ENCODE measurements at regions not wholly inside any gene's neighbourhood (a gene's known extent, or its start where the extent isn't known, plus 50 kb on each side); places are given as distances from the start of the nearest gene placed in this dataset.
A peak's percentile ranks its signal among the peaks of the same experiment; 100 is the strongest.

DNA sequence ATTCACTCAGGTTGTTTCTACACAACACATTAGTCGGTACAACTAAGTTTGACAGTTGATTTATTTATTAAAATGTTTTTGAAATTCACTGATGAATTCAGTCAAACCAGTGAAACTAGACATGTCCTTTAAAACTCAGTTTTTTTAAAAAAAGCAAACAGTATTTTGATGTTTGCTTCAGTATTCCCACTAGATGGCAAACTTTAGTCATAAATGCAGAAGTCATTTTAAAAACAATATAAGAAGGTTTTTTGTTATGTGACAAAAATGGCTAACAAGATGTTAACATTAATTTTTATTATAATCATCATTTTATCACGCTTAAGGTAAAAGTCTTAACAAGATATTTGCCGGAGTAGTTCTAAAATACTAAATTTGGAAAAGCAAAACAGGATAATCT, 1337.8 kb upstream of the DIAPH2 start:
- Histone ChIP-seq H4K8ac (ENCODE audit: low read depth, low read length) (no peak overlapping the region), H3K14ac (ENCODE audit: low read length) (no peak overlapping the region), H4K12ac (ENCODE audit: low read depth, low read length) (no peak overlapping the region), H2AK5ac (ENCODE audit: low read length) (no peak overlapping the region), H3K9ac (ENCODE audit: low read length) (no peak overlapping the region), H3K27ac (ENCODE audit: low read depth, low read length) (no peak overlapping the region), H2BK12ac (ENCODE audit: low read length) (no peak overlapping the region), H3K4me3 (ENCODE audit: low read depth, low read length) (no peak overlapping the region), H3K27me3 (ENCODE audit: insufficient read depth, low read length) (no peaks in the 10 kb centered on the region), H3K36me3 (ENCODE audit: control insufficient read depth in 1 of 2, insufficient read depth in 2 of 2, low read length in 2 of 2) (no peaks in the 10 kb centered on the region), H2BK5ac (ENCODE audit: low read depth, low read length, poor library complexity) (no peak overlapping the region), H3K79me1 (ENCODE audit: low read length) (no peaks in the 10 kb centered on the region), H3K4ac (ENCODE audit: low read depth, low read length) (no peak overlapping the region), H3K4me1 (ENCODE audit: control insufficient read depth in 1 of 2, insufficient read depth in 2 of 2, low read length in 2 of 2) (no peaks in the 10 kb centered on the region), H3K23ac (ENCODE audit: low read length) (no peak overlapping the region), H2AFZ (ENCODE audit: insufficient read depth, low read length, poor library complexity) (no peak overlapping the region), H3K4me2 (ENCODE audit: low read length) (no peak overlapping the region), H3K9me3 (ENCODE audit: insufficient read depth, low read depth, low read length) (no peaks in the 10 kb centered on the region), H2BK120ac (ENCODE audit: insufficient read depth, low read length, poor library complexity) (no peak overlapping the region), H4K91ac (ENCODE audit: low read depth, low read length) (no peak overlapping the region), H3K79me2 (ENCODE audit: control insufficient read depth, insufficient read depth, low read length, poor library complexity) (no peaks in the 10 kb centered on the region), H3K18ac (ENCODE audit: low read length) (no peak overlapping the region)
- DNase-seq: peak in 1 of 2 donors; percentile 36
- no CpG with 5 or more reads among the region's 3 CpGs for WGBS (ENCODE audit: extremely low coverage, insufficient coverage, insufficient read length)

DNA sequence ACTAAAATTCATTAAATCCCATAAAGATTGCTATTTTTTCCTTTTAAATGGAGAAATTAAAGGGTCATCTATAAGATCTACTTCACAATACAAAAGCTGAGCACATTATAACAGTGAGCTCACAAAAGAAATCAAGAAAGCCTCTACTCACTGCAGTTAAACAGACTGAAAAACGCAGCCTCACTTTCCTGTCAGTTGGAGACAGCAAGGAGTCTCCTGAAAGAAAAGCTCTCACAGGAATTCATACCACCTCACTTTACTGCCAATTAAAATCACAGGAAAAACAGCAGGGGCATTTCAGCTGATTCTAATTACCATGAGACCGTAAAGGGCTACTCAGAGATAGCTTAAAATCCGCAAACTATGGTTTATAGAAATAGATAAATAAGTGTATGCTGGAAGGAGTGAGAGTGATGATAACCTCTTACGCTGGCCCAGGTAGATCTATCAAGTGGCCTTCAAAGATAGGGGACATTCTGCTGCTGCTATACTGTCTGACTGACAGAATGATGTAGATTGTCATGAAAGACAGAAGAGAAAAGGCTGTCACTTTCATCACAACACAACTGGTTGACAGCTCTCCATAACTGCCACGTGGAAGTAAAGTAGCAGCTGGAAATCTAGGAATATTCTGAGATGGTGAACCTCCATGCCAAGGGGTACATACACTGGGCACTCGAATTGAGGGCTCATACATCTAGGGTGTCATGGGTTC, 1333.7 kb upstream of the DIAPH2 start:
- no CpG with 5 or more reads among the region's 6 CpGs for WGBS (ENCODE audit: extremely low coverage, insufficient coverage, insufficient read length)

DNA sequence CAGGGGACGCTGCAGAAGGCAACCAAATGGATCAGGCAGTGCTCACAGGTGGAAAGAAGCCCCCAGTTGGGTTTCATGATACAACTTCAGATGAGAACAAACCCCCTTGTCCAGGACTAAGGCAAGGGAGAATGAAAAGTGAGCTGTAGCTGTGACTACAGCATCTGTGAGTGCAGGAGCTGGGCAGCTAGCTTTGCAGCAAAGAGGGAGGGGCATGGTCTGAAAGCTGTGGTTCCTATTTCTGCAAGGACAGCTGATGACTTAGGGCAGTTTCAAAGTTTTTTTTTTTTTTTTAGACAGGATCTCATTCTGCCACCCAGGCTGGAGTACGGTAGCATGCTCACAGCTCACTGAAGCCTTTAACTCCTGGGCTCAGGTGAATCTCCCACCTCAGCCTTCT, 1317.4 kb upstream of the DIAPH2 start:
- Histone ChIP-seq H3K4me2 (ENCODE audit: low read length) (no peak overlapping the region), H2AK5ac (ENCODE audit: low read length) (no peak overlapping the region), H3K36me3 (ENCODE audit: control insufficient read depth in 1 of 2, insufficient read depth in 2 of 2, low read length in 2 of 2) (no peaks in the 10 kb centered on the region), H2BK12ac (ENCODE audit: low read length) (no peak overlapping the region), H3K4me3 (ENCODE audit: low read depth, low read length) (no peak overlapping the region), H3K4me1 (ENCODE audit: control insufficient read depth in 1 of 2, insufficient read depth in 2 of 2, low read length in 2 of 2) (no peaks in the 10 kb centered on the region), H3K14ac (ENCODE audit: low read length) (no peak overlapping the region), H2AFZ (ENCODE audit: insufficient read depth, low read length, poor library complexity) (no peak overlapping the region), H4K8ac (ENCODE audit: low read depth, low read length) (no peak overlapping the region), H3K79me1 (ENCODE audit: low read length) (no peaks in the 10 kb centered on the region), H3K9ac (ENCODE audit: low read length) (no peak overlapping the region), H3K23ac (ENCODE audit: low read length) (no peak overlapping the region), H2BK5ac (ENCODE audit: low read depth, low read length, poor library complexity) (no peak overlapping the region), H3K4ac (ENCODE audit: low read depth, low read length) (no peak overlapping the region), H3K18ac (ENCODE audit: low read length) (no peak overlapping the region), H4K91ac (ENCODE audit: low read depth, low read length) (no peak overlapping the region), H2BK120ac (ENCODE audit: insufficient read depth, low read length, poor library complexity) (no peak overlapping the region), H3K9me3 (ENCODE audit: insufficient read depth, low read depth, low read length) (no peaks in the 10 kb centered on the region), H4K12ac (ENCODE audit: low read depth, low read length) (no peak overlapping the region), H3K27ac (ENCODE audit: low read depth, low read length) (no peak overlapping the region), H3K27me3 (ENCODE audit: insufficient read depth, low read length) (no peaks in the 10 kb centered on the region), H3K79me2 (ENCODE audit: control insufficient read depth, insufficient read depth, low read length, poor library complexity) (no peaks in the 10 kb centered on the region)
- no peak for DNase-seq
- WGBS (ENCODE audit: extremely low coverage, insufficient coverage, insufficient read length): no CpG with 5 or more reads among the region's 2 CpGs

More for the DNA sequence above, 1333.7 kb upstream of the DIAPH2 start:
- no peaks in the 10 kb centered on the region for H3K9me3 ChIP-seq (ENCODE audit: insufficient read depth, low read depth, low read length)
- H3K4me1 ChIP-seq (ENCODE audit: control insufficient read depth in 1 of 2, insufficient read depth in 2 of 2, low read length in 2 of 2): no peaks in the 10 kb centered on the region
- no peak overlapping the region for H3K18ac ChIP-seq (ENCODE audit: low read length)
- no peak overlapping the region for H2BK12ac ChIP-seq (ENCODE audit: low read length)
- H3K4me3 ChIP-seq (ENCODE audit: low read depth, low read length): no peak overlapping the region
- no peak overlapping the region for H4K12ac ChIP-seq (ENCODE audit: low read depth, low read length)
- H4K8ac ChIP-seq (ENCODE audit: low read depth, low read length): no peak overlapping the region
- no peaks in the 10 kb centered on the region for H3K79me1 ChIP-seq (ENCODE audit: low read length)
- no peak overlapping the region for H2BK120ac ChIP-seq (ENCODE audit: insufficient read depth, low read length, poor library complexity)
- no peak overlapping the region for H3K27ac ChIP-seq (ENCODE audit: low read depth, low read length)
- no peak overlapping the region for H3K14ac ChIP-seq (ENCODE audit: low read length)
- H3K9ac ChIP-seq (ENCODE audit: low read length): no peak overlapping the region
- no peak overlapping the region for H2AK5ac ChIP-seq (ENCODE audit: low read length)
- no peaks in the 10 kb centered on the region for H3K36me3 ChIP-seq (ENCODE audit: control insufficient read depth in 1 of 2, insufficient read depth in 2 of 2, low read length in 2 of 2)
- no peak overlapping the region for H2AFZ ChIP-seq (ENCODE audit: insufficient read depth, low read length, poor library complexity)
- H3K27me3 ChIP-seq (ENCODE audit: insufficient read depth, low read length): no peaks in the 10 kb centered on the region
- no peaks in the 10 kb centered on the region for H3K79me2 ChIP-seq (ENCODE audit: control insufficient read depth, insufficient read depth, low read length, poor library complexity)
- no peak overlapping the region for H4K91ac ChIP-seq (ENCODE audit: low read depth, low read length)
- no peak overlapping the region for H3K23ac ChIP-seq (ENCODE audit: low read length)
- no peak overlapping the region for H3K4ac ChIP-seq (ENCODE audit: low read depth, low read length)
- H3K4me2 ChIP-seq (ENCODE audit: low read length): no peak overlapping the region
- no peak for DNase-seq
- H2BK5ac ChIP-seq (ENCODE audit: low read depth, low read length, poor library complexity): no peak overlapping the region

DNA sequence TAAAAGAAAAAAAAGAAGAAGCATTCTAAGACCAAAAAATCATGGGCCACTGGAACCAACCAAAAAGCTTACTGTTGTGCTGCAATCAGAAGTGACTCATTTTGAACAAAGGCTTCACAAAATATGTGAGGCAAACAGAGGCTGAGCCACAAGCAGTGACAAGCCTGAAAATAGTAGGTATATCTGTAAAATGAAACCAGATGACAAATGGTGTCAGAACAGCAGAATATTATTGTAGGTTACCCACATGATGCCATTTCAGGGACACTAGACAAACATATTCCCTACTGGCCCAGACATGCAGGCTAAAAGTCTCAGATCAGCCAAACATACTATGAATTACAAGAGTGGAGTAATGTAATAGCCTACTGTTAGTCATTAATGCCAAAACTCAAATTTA, 1301.8 kb upstream of the DIAPH2 start:
- Histone ChIP-seq H4K12ac (ENCODE audit: low read depth, low read length) (no peak overlapping the region), H4K8ac (ENCODE audit: low read depth, low read length) (no peak overlapping the region), H3K79me2 (ENCODE audit: control insufficient read depth, insufficient read depth, low read length, poor library complexity) (no peaks in the 10 kb centered on the region), H2BK12ac (ENCODE audit: low read length) (no peak overlapping the region), H3K4me2 (ENCODE audit: low read length) (no peak overlapping the region), H3K27ac (ENCODE audit: low read depth, low read length) (no peak overlapping the region), H3K79me1 (ENCODE audit: low read length) (no peaks in the 10 kb centered on the region), H3K4me1 (ENCODE audit: control insufficient read depth in 1 of 2, insufficient read depth in 2 of 2, low read length in 2 of 2) (no peaks in the 10 kb centered on the region), H4K91ac (ENCODE audit: low read depth, low read length) (no peak overlapping the region), H2AK5ac (ENCODE audit: low read length) (no peak overlapping the region), H3K9me3 (ENCODE audit: insufficient read depth, low read depth, low read length) (no peaks in the 10 kb centered on the region), H3K36me3 (ENCODE audit: control insufficient read depth in 1 of 2, insufficient read depth in 2 of 2, low read length in 2 of 2) (no peaks in the 10 kb centered on the region), H3K4me3 (ENCODE audit: low read depth, low read length) (no peak overlapping the region), H3K4ac (ENCODE audit: low read depth, low read length) (no peak overlapping the region), H3K14ac (ENCODE audit: low read length) (no peak overlapping the region), H3K9ac (ENCODE audit: low read length) (no peak overlapping the region), H2AFZ (ENCODE audit: insufficient read depth, low read length, poor library complexity) (no peak overlapping the region), H3K23ac (ENCODE audit: low read length) (no peak overlapping the region), H3K27me3 (ENCODE audit: insufficient read depth, low read length) (no peaks in the 10 kb centered on the region), H3K18ac (ENCODE audit: low read length) (no peak overlapping the region), H2BK5ac (ENCODE audit: low read depth, low read length, poor library complexity) (no peak overlapping the region), H2BK120ac (ENCODE audit: insufficient read depth, low read length, poor library complexity) (no peak overlapping the region)
- DNase-seq: peak in 1 of 2 donors; percentile 0

All from trophoblast cell (in vitro differentiated cells and primary cell).